ENCODE measurements at regions not wholly inside any gene's neighbourhood (a gene's known extent, or its start where the extent isn't known, plus 50 kb on each side); places are given as distances from the start of the nearest gene placed in this dataset.

- no peak for TF ChIP-seq POLR2A (IDR thresholded peaks at IDR 0.05; ENCODE audit: extremely low read depth, insufficient read length)
- TF ChIP-seq CTCF (IDR thresholded peaks at IDR 0.05; ENCODE audit: low read depth, low read length): no peak
Observed at GRCh38 chr1:113302636-113303035, 87.7 kb upstream of the MAGI3 start.

Measured in NB4 (cell line).